ENCODE measurements at regions not wholly inside any gene's neighbourhood (a gene's known extent, or its start where the extent isn't known, plus 50 kb on each side); places are given as distances from the start of the nearest gene placed in this dataset.

DNA sequence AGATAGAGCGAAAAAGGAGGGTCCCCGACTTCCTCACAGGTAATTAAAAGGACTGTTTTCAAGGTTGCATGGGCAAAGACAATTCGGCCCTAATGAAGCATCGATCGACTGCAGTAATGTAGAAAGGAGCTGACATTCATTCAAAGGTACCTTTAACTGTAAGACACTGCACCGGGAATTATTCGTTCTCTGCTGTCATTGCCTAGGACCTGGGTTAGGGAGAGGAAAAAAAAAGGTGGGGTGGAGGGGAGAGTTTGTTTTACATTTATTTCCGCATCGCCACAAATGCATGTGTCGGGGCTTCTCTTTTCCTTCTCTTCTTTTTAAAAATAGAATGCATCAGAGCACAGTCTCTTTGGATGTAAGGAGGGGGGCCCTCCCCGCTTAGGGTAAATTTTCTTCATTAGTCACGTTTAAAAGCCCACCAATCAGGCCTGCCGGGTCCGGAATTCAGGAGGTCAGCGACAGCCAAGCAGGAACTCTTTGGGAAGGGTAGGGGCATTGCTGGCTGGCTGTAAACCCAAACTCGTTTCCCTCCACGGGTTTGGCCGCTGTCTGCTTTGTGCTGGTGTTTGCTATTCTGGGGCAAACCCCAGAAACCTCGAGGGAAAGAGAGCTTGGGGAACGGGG, 496.2 kb upstream of the ZFHX3 start:
- TF ChIP-seq, protein P1, sequence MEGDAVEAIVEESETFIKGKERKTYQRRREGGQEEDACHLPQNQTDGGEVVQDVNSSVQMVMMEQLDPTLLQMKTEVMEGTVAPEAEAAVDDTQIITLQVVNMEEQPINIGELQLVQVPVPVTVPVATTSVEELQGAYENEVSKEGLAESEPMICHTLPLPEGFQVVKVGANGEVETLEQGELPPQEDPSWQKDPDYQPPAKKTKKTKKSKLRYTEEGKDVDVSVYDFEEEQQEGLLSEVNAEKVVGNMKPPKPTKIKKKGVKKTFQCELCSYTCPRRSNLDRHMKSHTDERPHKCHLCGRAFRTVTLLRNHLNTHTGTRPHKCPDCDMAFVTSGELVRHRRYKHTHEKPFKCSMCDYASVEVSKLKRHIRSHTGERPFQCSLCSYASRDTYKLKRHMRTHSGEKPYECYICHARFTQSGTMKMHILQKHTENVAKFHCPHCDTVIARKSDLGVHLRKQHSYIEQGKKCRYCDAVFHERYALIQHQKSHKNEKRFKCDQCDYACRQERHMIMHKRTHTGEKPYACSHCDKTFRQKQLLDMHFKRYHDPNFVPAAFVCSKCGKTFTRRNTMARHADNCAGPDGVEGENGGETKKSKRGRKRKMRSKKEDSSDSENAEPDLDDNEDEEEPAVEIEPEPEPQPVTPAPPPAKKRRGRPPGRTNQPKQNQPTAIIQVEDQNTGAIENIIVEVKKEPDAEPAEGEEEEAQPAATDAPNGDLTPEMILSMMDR (conservative IDR thresholded peaks at IDR 0.05), result no peak
- TF ChIP-seq ZFX (IDR thresholded peaks at IDR 0.05), result no peak

Measured in C4-2B (cell line).